ENCODE measurements at regions not wholly inside any gene's neighbourhood (a gene's known extent, or its start where the extent isn't known, plus 50 kb on each side); places are given as distances from the start of the nearest gene placed in this dataset.

DNA sequence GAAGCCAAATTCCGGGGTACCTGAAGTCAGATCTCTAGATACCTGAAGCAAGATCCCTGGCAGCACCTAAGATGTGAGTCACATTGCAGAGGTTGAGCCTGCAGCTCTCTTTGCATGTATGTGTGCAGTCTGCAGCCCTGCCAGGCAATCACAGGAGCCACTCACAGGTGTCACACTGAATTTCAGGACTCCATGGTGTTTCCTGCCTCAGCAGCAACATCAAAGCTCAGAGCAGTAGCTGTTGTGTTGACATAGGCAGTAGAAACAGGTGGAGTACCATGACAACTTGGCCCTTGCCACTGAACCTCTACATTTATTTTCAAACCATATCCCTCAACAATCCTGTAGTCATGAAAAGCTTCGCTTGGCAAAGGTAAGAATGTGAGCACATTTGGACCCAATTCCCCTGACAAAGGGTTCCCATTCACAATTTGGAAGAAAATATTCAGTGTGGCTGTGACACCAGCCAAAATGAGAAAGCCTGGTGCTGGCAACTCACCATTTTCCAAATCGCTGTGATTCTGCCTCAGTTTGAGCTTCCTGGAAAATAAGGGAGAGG is 419.8 kb upstream of the NFIA start:
- H3K9me3 Mint-ChIP-seq: no peaks in the 10 kb centered on the region
- Histone ChIP-seq H4K8ac (replicated peaks; ENCODE audit: insufficient read length, low read depth, low read length) (no peak overlapping the region), H3K23me2 (ENCODE audit: insufficient read length, low read depth, low read length, poor library complexity, severe bottlenecking) (no peaks in the 10 kb centered on the region), H2BK15ac (ENCODE audit: low read depth, low read length) (no peak overlapping the region), H4K5ac (ENCODE audit: insufficient read length, low read depth, low read length) (no peak overlapping the region), H3K4me1 (ENCODE audit: insufficient read depth, low read length) (no peaks in the 10 kb centered on the region), H2AFZ (ENCODE audit: low read length) (no peak overlapping the region), H3K9me3 (ENCODE audit: control insufficient read depth, low read depth, low read length) (no peaks in the 10 kb centered on the region), H3K27ac (ENCODE audit: insufficient read length, low read depth, low read length) (no peak overlapping the region), H2AK5ac (ENCODE audit: insufficient read length, low read length) (no peak overlapping the region), H4K20me1 (ENCODE audit: control insufficient read depth, insufficient read depth, insufficient read length) (no peaks in the 10 kb centered on the region), H3K9ac (ENCODE audit: extremely low read depth, insufficient read length, low read length) (no peak overlapping the region), H3K4ac (ENCODE audit: low read depth, low read length) (no peak overlapping the region), H3T11ph (ENCODE audit: low read length) (no peak overlapping the region), H3K79me2 (ENCODE audit: insufficient read depth, low read length) (no peaks in the 10 kb centered on the region), H3K56ac (ENCODE audit: insufficient read length, low read depth, low read length) (no peak overlapping the region), H3K4me2 (ENCODE audit: insufficient read depth, insufficient read length, low read length) (no peak overlapping the region), H3K14ac (ENCODE audit: insufficient read depth, low read length) (no peak overlapping the region), H4K91ac (ENCODE audit: insufficient read length, low read depth, low read length) (no peak overlapping the region), H3K79me1 (ENCODE audit: insufficient read depth, low read depth, low read length, poor library complexity, severe bottlenecking) (no peaks in the 10 kb centered on the region), H2BK120ac (ENCODE audit: low read depth, low read length, poor library complexity, severe bottlenecking) (no peak overlapping the region), H2BK5ac (ENCODE audit: insufficient read length, low read length) (no peak overlapping the region), H2BK20ac (ENCODE audit: low read depth, low read length, poor library complexity, severe bottlenecking) (no peak overlapping the region), H3K27me3 (ENCODE audit: insufficient read depth, low read length) (no peaks in the 10 kb centered on the region), H2BK12ac (ENCODE audit: insufficient read length, low read depth, low read length) (no peak overlapping the region), H3K18ac (ENCODE audit: insufficient read length, low read depth, low read length) (no peak overlapping the region), H3K23ac (ENCODE audit: insufficient read length, low read depth, low read length) (no peak overlapping the region)
- no peaks in the 10 kb centered on the region for H3K27me3 Mint-ChIP-seq (ENCODE audit: low read depth)
- no peak overlapping the region for H3K27ac Mint-ChIP-seq
- no peaks in the 10 kb centered on the region for H3K4me1 Mint-ChIP-seq
- no peak for DNase-seq
- TF ChIP-seq, protein P1, sequence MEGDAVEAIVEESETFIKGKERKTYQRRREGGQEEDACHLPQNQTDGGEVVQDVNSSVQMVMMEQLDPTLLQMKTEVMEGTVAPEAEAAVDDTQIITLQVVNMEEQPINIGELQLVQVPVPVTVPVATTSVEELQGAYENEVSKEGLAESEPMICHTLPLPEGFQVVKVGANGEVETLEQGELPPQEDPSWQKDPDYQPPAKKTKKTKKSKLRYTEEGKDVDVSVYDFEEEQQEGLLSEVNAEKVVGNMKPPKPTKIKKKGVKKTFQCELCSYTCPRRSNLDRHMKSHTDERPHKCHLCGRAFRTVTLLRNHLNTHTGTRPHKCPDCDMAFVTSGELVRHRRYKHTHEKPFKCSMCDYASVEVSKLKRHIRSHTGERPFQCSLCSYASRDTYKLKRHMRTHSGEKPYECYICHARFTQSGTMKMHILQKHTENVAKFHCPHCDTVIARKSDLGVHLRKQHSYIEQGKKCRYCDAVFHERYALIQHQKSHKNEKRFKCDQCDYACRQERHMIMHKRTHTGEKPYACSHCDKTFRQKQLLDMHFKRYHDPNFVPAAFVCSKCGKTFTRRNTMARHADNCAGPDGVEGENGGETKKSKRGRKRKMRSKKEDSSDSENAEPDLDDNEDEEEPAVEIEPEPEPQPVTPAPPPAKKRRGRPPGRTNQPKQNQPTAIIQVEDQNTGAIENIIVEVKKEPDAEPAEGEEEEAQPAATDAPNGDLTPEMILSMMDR (conservative IDR thresholded peaks at IDR 0.05): no peak
- no CpG with 5 or more reads among the region's 3 CpGs for WGBS (ENCODE audit: extremely low coverage, insufficient read length, low lambda C conversion rate)
- H3K4me3 Mint-ChIP-seq: no peak overlapping the region
- no peaks in the 10 kb centered on the region; a peak in 1 of 7 replicates for H3K36me3 Mint-ChIP-seq (ENCODE audit: insufficient read depth in 1 of 3, low read depth in 3 of 3)
